Vagina (tissue), 2 donors: ENCODE measurements at regions not wholly inside any gene's neighbourhood (a gene's known extent, or its start where the extent isn't known, plus 50 kb on each side); places are given as distances from the start of the nearest gene placed in this dataset.

Source experiments
- DNase-seq, 2 donors: peaks; one replicate each; pipeline ENCODE4 v3.0.0-alpha.2; 2017; ENCODE audit errors: extremely low spot score in 2 of 2
- H3K27ac ChIP-seq: fragments of 200-600 bp; sonication (generic); one replicate; pipeline ENCODE4 v1.5.1; 2019
- H3K27me3 ChIP-seq: fragments of 200-600 bp; sonication (generic); one replicate; pipeline ENCODE4 v1.5.1; 2019
- H3K36me3 ChIP-seq, 2 donors: fragments of 200-600 bp; sonication (generic); one replicate each; pipeline ENCODE4 v1.5.1; 2017 to 2019
- H3K4me1 ChIP-seq: fragments of 200-600 bp; sonication (generic); one replicate; pipeline ENCODE4 v1.5.1; 2019
- H3K4me3 ChIP-seq, 2 donors: fragments of 200-600 bp; sonication (generic); 1 replicate in 1 of 2; 2 replicates in 1 of 2; pipeline ENCODE4 v1.5.1; 2016 to 2019
- H3K9me3 ChIP-seq: fragments of 200-600 bp; sonication (generic); one replicate; pipeline ENCODE4 v1.5.1; 2019
- CTCF ChIP-seq, 3 experiments: fragments of 450-650 bp in 2 of 3; fragments of 200-600 bp in 1 of 3; sonication (generic) in 1 of 3; IDR thresholded peaks; one replicate each; pipeline ENCODE4 v1.5.1; 2017 to 2019; ENCODE audit warnings: antibody characterized with exemption in 3 of 3, mild to moderate bottlenecking in 2 of 3, moderate library complexity in 2 of 3
- POLR2A ChIP-seq, 2 donors: fragments of 450-650 bp; IDR thresholded peaks; one replicate each; pipeline ENCODE4 v1.6.1; 2017; ENCODE audit warnings: antibody characterized with exemption in 2 of 2, mild to moderate bottlenecking in 2 of 2, moderate library complexity in 2 of 2
- POLR2AphosphoS5 ChIP-seq, 2 donors: sonication (generic); formaldehyde crosslinking; IDR thresholded peaks; one replicate each; pipeline ENCODE4 v1.9.0; 2017; ENCODE audit warnings: antibody characterized with exemption in 2 of 2, mild to moderate bottlenecking in 2 of 2, low read depth in 1 of 2; ENCODE audit not compliant: insufficient read depth in 1 of 2
- intact Hi-C: fragments of 100-400 bp; cut with DNase I; formaldehyde crosslinking; loops from one replicate; pipeline ENCODE4 v1.15.1; 2023

- no peaks in the 10 kb centered on the region for H3K36me3 ChIP-seq
- no peak for DNase-seq
- intact Hi-C loops: no loop called here
- H3K27ac ChIP-seq: no peak overlapping the region
- no peaks in the 10 kb centered on the region for H3K9me3 ChIP-seq
- TF ChIP-seq CTCF (IDR thresholded peaks at IDR 0.05): no peak
- TF ChIP-seq POLR2A (IDR thresholded peaks at IDR 0.05): no peak
- no peak for TF ChIP-seq POLR2AphosphoS5 (IDR thresholded peaks at IDR 0.05; ENCODE audit: insufficient read depth in 1 of 2, low read depth in 1 of 2)
- H3K4me3 ChIP-seq: no peak overlapping the region
- H3K4me1 ChIP-seq: no peaks in the 10 kb centered on the region
- no peaks in the 10 kb centered on the region for H3K27me3 ChIP-seq
These were observed 106.9 kb downstream of the TBC1D30 start for GRCh38 chr12:64931321-64931720.

- Histone ChIP-seq H3K27me3 (no peaks in the 10 kb centered on the region), H3K4me1 (no peaks in the 10 kb centered on the region), H3K27ac (no peak overlapping the region), H3K9me3 (no peaks in the 10 kb centered on the region), H3K4me3 (no peak overlapping the region), H3K36me3 (no peaks in the 10 kb centered on the region)
- DNase-seq: no peak
- TF ChIP-seq CTCF (IDR thresholded peaks at IDR 0.05) (no peak), POLR2A (IDR thresholded peaks at IDR 0.05) (no peak), POLR2AphosphoS5 (IDR thresholded peaks at IDR 0.05; ENCODE audit: insufficient read depth in 1 of 2, low read depth in 1 of 2) (no peak)
- intact Hi-C loops: no loop called here
These were observed 107.5 kb downstream of the TBC1D30 start for GRCh38 chr12:64931981-64932380.

- no peaks in the 10 kb centered on the region for H3K36me3 ChIP-seq
- no peaks in the 10 kb centered on the region for H3K4me1 ChIP-seq
- H3K27me3 ChIP-seq: no peaks in the 10 kb centered on the region
- DNase-seq: no peak
- intact Hi-C loops: no loop called here
- no peak overlapping the region for H3K4me3 ChIP-seq
- H3K27ac ChIP-seq: no peak overlapping the region
- no peaks in the 10 kb centered on the region for H3K9me3 ChIP-seq
- TF ChIP-seq POLR2A (IDR thresholded peaks at IDR 0.05) (no peak), POLR2AphosphoS5 (IDR thresholded peaks at IDR 0.05; ENCODE audit: insufficient read depth in 1 of 2, low read depth in 1 of 2) (no peak), CTCF (IDR thresholded peaks at IDR 0.05) (no peak)
These were observed 109.3 kb downstream of the TBC1D30 start for GRCh38 chr12:64933791-64934190.

- intact Hi-C loops: no loop called here
- TF ChIP-seq CTCF (IDR thresholded peaks at IDR 0.05) (no peak), POLR2AphosphoS5 (IDR thresholded peaks at IDR 0.05; ENCODE audit: insufficient read depth in 1 of 2, low read depth in 1 of 2) (no peak), POLR2A (IDR thresholded peaks at IDR 0.05) (no peak)
- Histone ChIP-seq H3K27me3 (no peaks in the 10 kb centered on the region), H3K36me3 (no peaks in the 10 kb centered on the region), H3K4me1 (no peaks in the 10 kb centered on the region), H3K9me3 (no peaks in the 10 kb centered on the region), H3K27ac (no peak overlapping the region), H3K4me3 (no peak overlapping the region)
- DNase-seq: no peak
These were observed 113.0 kb downstream of the TBC1D30 start for GRCh38 chr12:64937452-64937851.

- Histone ChIP-seq H3K4me3 (no peak overlapping the region), H3K27me3 (no peaks in the 10 kb centered on the region), H3K4me1 (no peaks in the 10 kb centered on the region), H3K36me3 (no peaks in the 10 kb centered on the region), H3K27ac (no peak overlapping the region), H3K9me3 (no peaks in the 10 kb centered on the region)
- DNase-seq: no peak
- intact Hi-C loops: no loop called here
- TF ChIP-seq POLR2A (IDR thresholded peaks at IDR 0.05): no peak
- TF ChIP-seq CTCF (IDR thresholded peaks at IDR 0.05): no peak
- TF ChIP-seq POLR2AphosphoS5 (IDR thresholded peaks at IDR 0.05; ENCODE audit: insufficient read depth in 1 of 2, low read depth in 1 of 2): no peak
These were observed 113.7 kb downstream of the TBC1D30 start for GRCh38 chr12:64938179-64938578.
